ENCODE measurements at regions not wholly inside any gene's neighbourhood (a gene's known extent, or its start where the extent isn't known, plus 50 kb on each side); places are given as distances from the start of the nearest gene placed in this dataset.

DNA sequence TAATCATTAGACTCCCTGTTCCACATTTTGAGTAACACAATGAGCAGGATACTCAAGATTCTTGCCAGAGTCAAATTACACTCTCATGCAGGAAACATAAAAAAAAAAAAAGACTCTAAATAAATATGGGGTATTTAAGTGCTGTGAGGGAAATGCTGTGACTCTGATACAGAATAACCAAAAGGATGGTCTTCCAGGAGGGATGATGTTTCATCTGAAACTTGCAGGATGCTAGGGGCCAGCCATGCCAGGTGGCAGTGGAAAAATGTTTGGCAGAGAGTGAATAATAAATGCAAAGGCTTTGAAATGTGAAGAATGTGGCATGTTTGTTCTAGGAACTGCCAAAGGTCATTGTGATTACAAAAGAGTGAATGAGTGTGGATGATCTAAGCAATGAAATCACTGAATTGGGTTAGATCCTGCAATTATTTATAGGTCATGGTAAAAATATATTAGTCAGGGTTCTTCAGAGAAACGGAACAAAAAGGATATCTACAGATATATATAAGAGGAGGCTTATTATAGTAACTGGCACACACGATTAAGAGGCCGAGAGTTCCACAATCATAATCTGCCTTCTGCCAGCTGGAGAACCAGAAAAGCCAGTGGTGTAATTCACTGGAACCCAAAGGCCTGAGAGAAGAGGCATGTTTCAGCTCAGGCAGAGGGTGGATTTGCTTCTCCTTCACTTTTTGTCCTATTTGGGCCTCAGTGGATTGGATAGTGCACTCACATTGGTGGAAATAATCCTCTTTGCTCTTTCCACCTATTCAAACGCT is 1832.8 kb upstream of the MIR17HG start:
- TF ChIP-seq GATA2 (IDR thresholded peaks at IDR 0.05; ENCODE audit: low read depth, low read length) (no peak), GATA3 (IDR thresholded peaks at IDR 0.05; ENCODE audit: low read depth, low read length) (no peak)

All from SH-SY5Y (cell line).